ENCODE measurements at regions not wholly inside any gene's neighbourhood (a gene's known extent, or its start where the extent isn't known, plus 50 kb on each side); places are given as distances from the start of the nearest gene placed in this dataset.

GRCh38 chr12:85441741-85442140, 161.7 kb downstream of the ALX1 start:
- no peaks in the 10 kb centered on the region for H3K4me1 Mint-ChIP-seq (ENCODE audit: unreplicated experiment)
- H3K27ac Mint-ChIP-seq (ENCODE audit: unreplicated experiment): no peak overlapping the region
- H3K4me3 Mint-ChIP-seq (ENCODE audit: unreplicated experiment): no peak overlapping the region
- DNase-seq (ENCODE audit: extremely low spot score, unreplicated experiment): no peak
- no peaks in the 10 kb centered on the region for H3K36me3 Mint-ChIP-seq (ENCODE audit: unreplicated experiment)
- H3K27me3 Mint-ChIP-seq (ENCODE audit: unreplicated experiment): peaks cover 19% of the 10 kb centered on the region
- H3K9me3 Mint-ChIP-seq (ENCODE audit: unreplicated experiment): no peaks in the 10 kb centered on the region
- TF ChIP-seq CTCF (IDR thresholded peaks at IDR 0.05): peak; percentile 62

- H3K9me3 Mint-ChIP-seq (ENCODE audit: unreplicated experiment): no peaks in the 10 kb centered on the region
- peaks cover 33% of the 10 kb centered on the region for H3K27me3 Mint-ChIP-seq (ENCODE audit: unreplicated experiment)
- no peak overlapping the region for H3K4me3 Mint-ChIP-seq (ENCODE audit: unreplicated experiment)
- H3K4me1 Mint-ChIP-seq (ENCODE audit: unreplicated experiment): no peaks in the 10 kb centered on the region
- no peak for DNase-seq (ENCODE audit: extremely low spot score, unreplicated experiment)
- H3K27ac Mint-ChIP-seq (ENCODE audit: unreplicated experiment): no peak overlapping the region
- H3K36me3 Mint-ChIP-seq (ENCODE audit: unreplicated experiment): no peaks in the 10 kb centered on the region
- TF ChIP-seq CTCF (IDR thresholded peaks at IDR 0.05): no peak
These were observed 165.3 kb downstream of the ALX1 start for GRCh38 chr12:85445060-85445938.

GRCh38 chr12:85448031-85448430, 168.0 kb downstream of the ALX1 start:
- Mint-ChIP-seq H3K27ac (ENCODE audit: unreplicated experiment) (no peak overlapping the region), H3K27me3 (ENCODE audit: unreplicated experiment) (peaks cover 39% of the 10 kb centered on the region), H3K36me3 (ENCODE audit: unreplicated experiment) (no peaks in the 10 kb centered on the region), H3K4me1 (ENCODE audit: unreplicated experiment) (no peaks in the 10 kb centered on the region), H3K4me3 (ENCODE audit: unreplicated experiment) (no peak overlapping the region), H3K9me3 (ENCODE audit: unreplicated experiment) (no peaks in the 10 kb centered on the region)
- DNase-seq (ENCODE audit: extremely low spot score, unreplicated experiment): no peak
- no peak for TF ChIP-seq CTCF (IDR thresholded peaks at IDR 0.05)

- no peak for DNase-seq (ENCODE audit: extremely low spot score, unreplicated experiment)
- no peaks in the 10 kb centered on the region for H3K9me3 Mint-ChIP-seq (ENCODE audit: unreplicated experiment)
- H3K4me1 Mint-ChIP-seq (ENCODE audit: unreplicated experiment): no peaks in the 10 kb centered on the region
- H3K4me3 Mint-ChIP-seq (ENCODE audit: unreplicated experiment): no peak overlapping the region
- H3K27me3 Mint-ChIP-seq (ENCODE audit: unreplicated experiment): peaks cover 38% of the 10 kb centered on the region
- no peak overlapping the region for H3K27ac Mint-ChIP-seq (ENCODE audit: unreplicated experiment)
- H3K36me3 Mint-ChIP-seq (ENCODE audit: unreplicated experiment): no peaks in the 10 kb centered on the region
- peak; percentile 65 for TF ChIP-seq CTCF (IDR thresholded peaks at IDR 0.05)
These were observed 168.6 kb downstream of the ALX1 start for GRCh38 chr12:85448548-85449139.

DNA sequence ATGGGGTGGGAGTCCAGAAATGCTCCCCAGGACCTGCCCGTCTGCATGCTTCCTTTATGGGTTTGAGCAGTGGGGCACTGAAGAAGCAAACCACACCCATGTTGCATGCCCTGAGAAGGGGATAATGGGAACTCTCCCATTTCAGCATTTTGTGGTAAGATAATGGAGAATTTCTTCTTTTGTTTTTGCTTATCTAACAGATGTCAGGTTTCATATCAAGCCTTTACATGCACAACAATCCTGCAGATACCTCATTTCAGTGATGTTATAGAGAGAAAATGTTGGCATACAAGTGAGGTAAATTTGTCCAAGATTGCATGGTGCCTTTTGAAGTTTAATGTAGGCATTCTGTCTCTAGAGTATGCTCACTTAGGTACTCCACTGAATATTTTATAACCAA, 177.0 kb downstream of the ALX1 start:
- Mint-ChIP-seq H3K36me3 (ENCODE audit: unreplicated experiment) (no peaks in the 10 kb centered on the region), H3K27me3 (ENCODE audit: unreplicated experiment) (peaks cover 6% of the 10 kb centered on the region), H3K4me1 (ENCODE audit: unreplicated experiment) (peaks cover 2% of the 10 kb centered on the region), H3K9me3 (ENCODE audit: unreplicated experiment) (no peaks in the 10 kb centered on the region), H3K4me3 (ENCODE audit: unreplicated experiment) (no peak overlapping the region), H3K27ac (ENCODE audit: unreplicated experiment) (no peak overlapping the region)
- TF ChIP-seq CTCF (IDR thresholded peaks at IDR 0.05): no peak
- DNase-seq (ENCODE audit: extremely low spot score, unreplicated experiment): no peak
